ENCODE measurements at regions not wholly inside any gene's neighbourhood (a gene's known extent, or its start where the extent isn't known, plus 50 kb on each side); places are given as distances from the start of the nearest gene placed in this dataset.

GRCh38 chr13:74289107-74289506, 154.9 kb upstream of the KLF12 start:
- no peak overlapping the region for H3K27ac Mint-ChIP-seq
- no peak for DNase-seq
- ChIA-PET CTCF (interaction anchor here (0.5 to 1.2 kb wide), 5 partner anchors 30 to 931 kb away, joined by 3 to 5 read pairs (median 3); no protein-coding TSS in a partner anchor), POLR2A (no interaction called here)
- H3K4me1 Mint-ChIP-seq = peaks cover 44% of the 10 kb centered on the region
- no peak overlapping the region for H3K4me3 Mint-ChIP-seq
- no peaks in the 10 kb centered on the region for H3K36me3 Mint-ChIP-seq (ENCODE audit: low read depth)
- no peaks in the 10 kb centered on the region for H3K27me3 Mint-ChIP-seq
- H3K9me3 Mint-ChIP-seq = no peaks in the 10 kb centered on the region

DNA sequence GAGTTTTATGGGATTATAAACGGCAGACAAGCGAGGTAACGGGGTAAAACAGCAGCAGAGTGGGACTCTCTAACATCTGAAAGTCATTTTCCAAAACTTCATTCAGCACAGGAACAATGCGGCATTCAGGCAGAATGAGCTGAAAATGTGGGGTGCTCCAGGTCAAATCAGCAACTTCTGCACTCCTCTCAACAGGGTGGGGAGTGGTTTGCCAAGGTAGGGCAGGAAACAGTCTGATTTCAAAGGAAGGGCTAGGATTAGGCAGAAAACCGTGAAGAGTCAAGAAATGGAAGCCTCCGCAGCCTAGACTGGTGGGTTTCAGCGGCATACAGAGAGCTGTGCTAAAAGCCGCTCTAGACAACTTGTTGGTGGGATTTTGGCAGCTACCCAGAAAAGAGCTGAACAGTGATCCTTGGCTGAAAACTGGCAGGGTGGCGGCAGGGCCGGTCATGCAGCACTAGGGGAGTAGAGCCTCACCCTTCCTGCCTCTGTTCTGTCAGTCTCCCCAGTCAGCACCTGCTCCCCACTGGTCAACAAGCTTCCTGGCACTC, 154.2 kb upstream of the KLF12 start:
- H3K27ac Mint-ChIP-seq = peak overlapping the region; percentile 77
- H3K4me1 Mint-ChIP-seq = peaks cover 44% of the 10 kb centered on the region
- H3K36me3 Mint-ChIP-seq (ENCODE audit: low read depth) = no peaks in the 10 kb centered on the region
- no peaks in the 10 kb centered on the region for H3K9me3 Mint-ChIP-seq
- H3K4me3 Mint-ChIP-seq = peak overlapping the region; percentile 58
- H3K27me3 Mint-ChIP-seq = no peaks in the 10 kb centered on the region
- ChIA-PET POLR2A (interaction anchor here (1.4 kb wide), 1 partner anchor 152 kb away, joined by 6 read pairs; no protein-coding TSS in a partner anchor), CTCF (interaction anchor here (0.5 to 2.0 kb wide), 8 partner anchors 10 to 931 kb away, joined by 3 to 6 read pairs (median 4); no protein-coding TSS in a partner anchor)
- DNase-seq = peak; percentile 27

DNA sequence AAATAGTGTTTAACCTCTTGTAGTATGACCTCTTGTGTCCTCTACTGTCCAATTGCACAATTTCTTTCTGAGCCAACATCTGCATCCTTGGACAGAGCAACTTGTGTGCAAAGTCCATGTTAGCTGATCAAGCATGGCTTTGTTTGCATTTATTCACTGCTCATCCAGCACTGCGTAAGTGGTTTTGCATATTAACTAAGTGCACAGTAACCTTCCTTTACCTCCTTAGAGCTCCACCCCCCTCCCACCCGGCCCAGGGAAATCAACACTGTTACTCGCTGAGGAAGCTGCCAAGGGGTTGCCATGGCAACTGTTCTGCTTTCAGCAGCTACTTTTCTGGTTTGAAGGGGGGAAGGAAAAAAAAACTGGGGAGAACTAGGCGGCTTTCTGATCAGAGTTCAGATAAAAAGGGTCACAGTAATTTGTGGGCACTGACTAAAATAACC, 153.5 kb upstream of the KLF12 start:
- DNase-seq = peak; percentile 87
- Mint-ChIP-seq H3K9me3 (no peaks in the 10 kb centered on the region), H3K4me3 (peak overlapping the region; percentile 58), H3K27ac (peak overlapping the region; percentile 77), H3K27me3 (no peaks in the 10 kb centered on the region), H3K36me3 (ENCODE audit: low read depth) (no peaks in the 10 kb centered on the region), H3K4me1 (peaks cover 44% of the 10 kb centered on the region)
- CTCF ChIA-PET = interaction anchor here (0.7 to 2.0 kb wide), 3 partner anchors 10 to 160 kb away, joined by 3 to 6 read pairs (median 5); no protein-coding TSS in a partner anchor
- POLR2A ChIA-PET = interaction anchor here (1.4 kb wide), 1 partner anchor 152 kb away, joined by 6 read pairs; no protein-coding TSS in a partner anchor

- Mint-ChIP-seq H3K27ac (no peak overlapping the region), H3K4me1 (peaks cover 8% of the 10 kb centered on the region), H3K9me3 (peaks cover 3% of the 10 kb centered on the region), H3K36me3 (ENCODE audit: low read depth) (peaks cover 2% of the 10 kb centered on the region), H3K4me3 (no peak overlapping the region), H3K27me3 (no peaks in the 10 kb centered on the region)
- POLR2A ChIA-PET = no interaction called here
- CTCF ChIA-PET = interaction anchor here (0.6 kb wide), 1 partner anchor 304 kb away, joined by 3 read pairs; no protein-coding TSS in a partner anchor
- DNase-seq = no peak
Observed at GRCh38 chr13:74280795-74281490, 146.7 kb upstream of the KLF12 start.

GRCh38 chr13:74280093-74280794, 146.0 kb upstream of the KLF12 start:
- Mint-ChIP-seq H3K27me3 (no peaks in the 10 kb centered on the region), H3K27ac (no peak overlapping the region), H3K36me3 (ENCODE audit: low read depth) (peaks cover 2% of the 10 kb centered on the region), H3K4me3 (no peak overlapping the region), H3K9me3 (peaks cover 3% of the 10 kb centered on the region), H3K4me1 (peaks cover 6% of the 10 kb centered on the region)
- no peak for DNase-seq
- ChIA-PET POLR2A (no interaction called here), CTCF (interaction anchor here (0.6 kb wide), 1 partner anchor 303 kb away, joined by 3 read pairs; no protein-coding TSS in a partner anchor)

GRCh38 chr13:74278901-74279300, 144.7 kb upstream of the KLF12 start:
- peaks cover 2% of the 10 kb centered on the region for H3K36me3 Mint-ChIP-seq (ENCODE audit: low read depth)
- peaks cover 3% of the 10 kb centered on the region for H3K9me3 Mint-ChIP-seq
- peaks cover 6% of the 10 kb centered on the region for H3K4me1 Mint-ChIP-seq
- DNase-seq = no peak
- CTCF ChIA-PET = interaction anchor here (1.8 kb wide), 1 partner anchor 8 kb away, joined by 5 read pairs; no protein-coding TSS in a partner anchor
- no peak overlapping the region for H3K4me3 Mint-ChIP-seq
- POLR2A ChIA-PET = no interaction called here
- no peak overlapping the region for H3K27ac Mint-ChIP-seq
- no peaks in the 10 kb centered on the region for H3K27me3 Mint-ChIP-seq

GRCh38 chr13:74274916-74275315, 140.7 kb upstream of the KLF12 start:
- Mint-ChIP-seq H3K27me3 (no peaks in the 10 kb centered on the region), H3K4me3 (no peak overlapping the region), H3K27ac (no peak overlapping the region), H3K4me1 (peaks cover 3% of the 10 kb centered on the region), H3K36me3 (ENCODE audit: low read depth) (peaks cover 5% of the 10 kb centered on the region), H3K9me3 (peaks cover 11% of the 10 kb centered on the region)
- ChIA-PET POLR2A (no interaction called here), CTCF (no interaction called here)
- DNase-seq = no peak

- ChIA-PET POLR2A (interaction anchor here (0.6 kb wide), 1 partner anchor 361 kb away, joined by 4 read pairs; no protein-coding TSS in a partner anchor), CTCF (interaction anchor here (1.1 to 2.9 kb wide), 2 partner anchors 12 to 18 kb away, joined by 4 to 8 read pairs; no protein-coding TSS in a partner anchor)
- H3K27ac Mint-ChIP-seq = no peak overlapping the region
- H3K4me3 Mint-ChIP-seq = no peak overlapping the region
- peaks cover 5% of the 10 kb centered on the region for H3K36me3 Mint-ChIP-seq (ENCODE audit: low read depth)
- peaks cover 3% of the 10 kb centered on the region for H3K4me1 Mint-ChIP-seq
- no peak for DNase-seq
- H3K9me3 Mint-ChIP-seq = peaks cover 11% of the 10 kb centered on the region
- no peaks in the 10 kb centered on the region for H3K27me3 Mint-ChIP-seq
Observed at GRCh38 chr13:74273581-74273980, 139.4 kb upstream of the KLF12 start.

GRCh38 chr13:74272826-74273225, 138.6 kb upstream of the KLF12 start:
- H3K4me1 Mint-ChIP-seq = peaks cover 3% of the 10 kb centered on the region
- CTCF ChIA-PET = interaction anchor here (1.1 to 2.9 kb wide), 2 partner anchors 13 to 18 kb away, joined by 4 to 8 read pairs; no protein-coding TSS in a partner anchor
- no peak overlapping the region for H3K27ac Mint-ChIP-seq
- peaks cover 4% of the 10 kb centered on the region for H3K36me3 Mint-ChIP-seq (ENCODE audit: low read depth)
- POLR2A ChIA-PET = interaction anchor here (0.6 kb wide), 1 partner anchor 360 kb away, joined by 4 read pairs; no protein-coding TSS in a partner anchor
- H3K27me3 Mint-ChIP-seq = no peaks in the 10 kb centered on the region
- H3K9me3 Mint-ChIP-seq = peaks cover 11% of the 10 kb centered on the region
- no peak for DNase-seq
- H3K4me3 Mint-ChIP-seq = no peak overlapping the region

DNA sequence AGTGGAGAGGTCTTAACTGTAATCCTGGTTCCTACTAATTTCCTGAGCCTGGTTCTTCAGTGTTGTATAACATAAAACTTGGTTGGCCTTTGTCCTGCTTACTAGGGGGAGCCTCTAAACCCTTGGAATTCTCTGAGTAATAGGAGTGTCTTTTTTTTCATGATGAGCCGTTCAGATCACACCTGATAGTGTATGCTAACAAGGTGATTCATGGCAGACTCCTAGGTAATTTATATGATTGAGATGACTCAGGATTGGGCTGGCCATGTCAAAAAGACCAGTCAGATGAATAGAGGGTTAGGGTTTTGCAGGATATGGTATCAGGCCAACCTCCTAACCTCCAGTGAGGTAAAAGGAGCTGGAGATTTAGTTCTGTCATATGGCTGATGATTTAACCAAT, 135.8 kb upstream of the KLF12 start:
- POLR2A ChIA-PET = no interaction called here
- no peaks in the 10 kb centered on the region for H3K4me1 Mint-ChIP-seq
- CTCF ChIA-PET = interaction anchor here (0.5 to 1.0 kb wide), 2 partner anchors 140 to 305 kb away, joined by 4 read pairs; no protein-coding TSS in a partner anchor
- no peak for DNase-seq
- peaks cover 4% of the 10 kb centered on the region for H3K36me3 Mint-ChIP-seq (ENCODE audit: low read depth)
- no peak overlapping the region for H3K27ac Mint-ChIP-seq
- H3K27me3 Mint-ChIP-seq = no peaks in the 10 kb centered on the region
- H3K4me3 Mint-ChIP-seq = no peak overlapping the region
- peaks cover 22% of the 10 kb centered on the region for H3K9me3 Mint-ChIP-seq

GRCh38 chr13:74266861-74267260, 132.7 kb upstream of the KLF12 start:
- H3K27me3 Mint-ChIP-seq = no peaks in the 10 kb centered on the region
- peaks cover 26% of the 10 kb centered on the region for H3K9me3 Mint-ChIP-seq
- H3K4me3 Mint-ChIP-seq = no peak overlapping the region
- H3K36me3 Mint-ChIP-seq (ENCODE audit: low read depth) = peaks cover 4% of the 10 kb centered on the region
- H3K4me1 Mint-ChIP-seq = no peaks in the 10 kb centered on the region
- DNase-seq = no peak
- ChIA-PET CTCF (interaction anchor here (1.1 to 1.3 kb wide), 2 partner anchors 12 to 14 kb away, joined by 3 read pairs; no protein-coding TSS in a partner anchor), POLR2A (interaction anchor here (0.7 kb wide), 1 partner anchor 9 kb away, joined by 3 read pairs; no protein-coding TSS in a partner anchor)
- no peak overlapping the region for H3K27ac Mint-ChIP-seq

DNA sequence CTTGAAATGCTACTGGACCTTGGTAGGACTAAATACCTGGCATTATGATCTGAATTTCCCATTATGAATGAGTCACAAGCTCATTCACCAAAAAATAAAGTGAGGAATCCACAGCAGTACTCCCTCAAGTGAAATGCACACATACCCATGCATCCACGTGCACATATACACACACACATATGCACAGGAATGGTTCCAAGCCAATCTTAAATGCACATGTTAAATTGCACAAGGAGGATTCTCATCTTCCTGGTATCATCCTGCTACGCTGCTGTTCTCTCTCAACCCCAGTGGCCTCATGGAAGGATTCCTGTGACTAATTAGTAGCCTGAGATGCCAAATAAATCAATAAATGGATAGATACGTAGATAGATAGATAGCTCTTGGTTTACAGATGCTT, 132.1 kb upstream of the KLF12 start:
- H3K4me3 Mint-ChIP-seq = no peak overlapping the region

More for the DNA sequence above, 132.1 kb upstream of the KLF12 start:
- DNase-seq = no peak
- ChIA-PET CTCF (interaction anchor here (0.6 to 1.3 kb wide), 3 partner anchors 12 to 21 kb away, joined by 3 to 6 read pairs (median 5); no protein-coding TSS in a partner anchor), POLR2A (interaction anchor here (0.7 kb wide), 1 partner anchor 8 kb away, joined by 3 read pairs; no protein-coding TSS in a partner anchor)
- H3K27ac Mint-ChIP-seq = no peak overlapping the region
- H3K9me3 Mint-ChIP-seq = peaks cover 24% of the 10 kb centered on the region
- no peaks in the 10 kb centered on the region for H3K4me1 Mint-ChIP-seq
- no peaks in the 10 kb centered on the region for H3K27me3 Mint-ChIP-seq
- H3K36me3 Mint-ChIP-seq (ENCODE audit: low read depth) = peaks cover 4% of the 10 kb centered on the region
